ENCODE measurements at regions not wholly inside any gene's neighbourhood (a gene's known extent, or its start where the extent isn't known, plus 50 kb on each side); places are given as distances from the start of the nearest gene placed in this dataset.
"Not testable (repeated sequence)": the region's sequence is repeated elsewhere in the genome, so short reads cannot be mapped to it uniquely, and the experiment has no call there.

GRCh38 chr4:178963446-178964045, 1521.3 kb upstream of the AGA start:
- no peak for DNase-seq (ENCODE audit: low read depth, low spot score)

GRCh38 chr4:178966644-178967043, 1524.4 kb upstream of the AGA start:
- no peak for DNase-seq (ENCODE audit: low read depth, low spot score)

GRCh38 chr4:178970433-178971140, 1528.3 kb upstream of the AGA start:
- no peak for DNase-seq (ENCODE audit: low read depth, low spot score)

GRCh38 chr4:178976861-178977260, 1534.6 kb upstream of the AGA start:
- no peak for DNase-seq (ENCODE audit: low read depth, low spot score)

- no peak for DNase-seq (ENCODE audit: low read depth, low spot score)
Measured at GRCh38 chr4:178993306-178993705, 1551.1 kb upstream of the AGA start.

GRCh38 chr4:179001918-179002317, 1559.7 kb upstream of the AGA start:
- DNase-seq (ENCODE audit: low read depth, low spot score) = no peak

- no peak for DNase-seq (ENCODE audit: low read depth, low spot score)
Measured at GRCh38 chr4:179007755-179008154, 1565.5 kb upstream of the AGA start.

GRCh38 chr4:179017581-179017980, 1575.3 kb upstream of the AGA start:
- no peak for DNase-seq (ENCODE audit: low read depth, low spot score)

GRCh38 chr4:179027569-179027968, 1585.3 kb upstream of the AGA start:
- no peak for DNase-seq (ENCODE audit: low read depth, low spot score)

GRCh38 chr4:179028321-179028720, 1586.1 kb upstream of the AGA start:
- no peak for DNase-seq (ENCODE audit: low read depth, low spot score)

GRCh38 chr4:179029683-179030082, 1587.4 kb upstream of the AGA start:
- DNase-seq (ENCODE audit: low read depth, low spot score) = no peak

GRCh38 chr4:179040259-179040658, 1598.0 kb upstream of the AGA start:
- DNase-seq (ENCODE audit: low read depth, low spot score) = no peak

- no peak for DNase-seq (ENCODE audit: low read depth, low spot score)
Measured at GRCh38 chr4:179048839-179049453, 1606.7 kb upstream of the AGA start.

- DNase-seq (ENCODE audit: low read depth, low spot score) = no peak
Measured at GRCh38 chr4:179051206-179051605, 1609.0 kb upstream of the AGA start.

- DNase-seq (ENCODE audit: low read depth, low spot score) = no peak
Measured at GRCh38 chr4:179059396-179059795, 1617.2 kb upstream of the AGA start.

- DNase-seq (ENCODE audit: low read depth, low spot score) = not testable (repeated sequence)
Measured at GRCh38 chr4:179066254-179066653, 1624.0 kb upstream of the AGA start.

- DNase-seq (ENCODE audit: low read depth, low spot score) = no peak
Measured at GRCh38 chr4:179071131-179071530, 1628.9 kb upstream of the AGA start.

GRCh38 chr4:179076865-179077264, 1634.6 kb upstream of the AGA start:
- DNase-seq (ENCODE audit: low read depth, low spot score) = no peak

- DNase-seq (ENCODE audit: low read depth, low spot score) = no peak
Measured at GRCh38 chr4:179095585-179096221, 1653.5 kb upstream of the AGA start.

GRCh38 chr4:179097741-179098140, 1655.5 kb upstream of the AGA start:
- DNase-seq (ENCODE audit: low read depth, low spot score) = no peak

GRCh38 chr4:179110356-179110755, 1668.1 kb upstream of the AGA start:
- no peak for DNase-seq (ENCODE audit: low read depth, low spot score)

- DNase-seq (ENCODE audit: low read depth, low spot score) = no peak
Measured at GRCh38 chr4:179110816-179111215, 1668.6 kb upstream of the AGA start.

Data from smooth muscle cell of the brain vasculature (primary cell).